ENCODE measurements at regions not wholly inside any gene's neighbourhood (a gene's known extent, or its start where the extent isn't known, plus 50 kb on each side); places are given as distances from the start of the nearest gene placed in this dataset.
A peak's percentile ranks its signal among the peaks of the same experiment; 100 is the strongest.

GRCh38 chr14:42391146-42391834 is 784.6 kb downstream of the LRFN5 start:
- ChIA-PET CTCF (no interaction called here), POLR2A (no interaction called here)
- no peak for ATAC-seq
- no peak overlapping the region for H3K4me3 ChIP-seq
- no peak for TF ChIP-seq KDM5A (IDR thresholded peaks at IDR 0.05)
- no peak for TF ChIP-seq NFE2L2 (conservative IDR thresholded peaks at IDR 0.05; ENCODE audit: low read length)
- no peak for TF ChIP-seq ZFP36 (IDR thresholded peaks at IDR 0.05; ENCODE audit: borderline replicate concordance, partially characterized antibody)
- TF ChIP-seq ELK1 (IDR thresholded peaks at IDR 0.05; ENCODE audit: low read depth, low read length), result no peak
- TF ChIP-seq MAZ (IDR thresholded peaks at IDR 0.05; ENCODE audit: borderline replicate concordance, low read depth, low read length), result no peak
- no peak for TF ChIP-seq CHD4 (IDR thresholded peaks at IDR 0.05; ENCODE audit: borderline replicate concordance)
- no peak for TF ChIP-seq HDAC2 (IDR thresholded peaks at IDR 0.05)
- TF ChIP-seq MAX (IDR thresholded peaks at IDR 0.05), result no peak
- no peaks in the 10 kb centered on the region for H3K9me3 ChIP-seq
- H3K4me1 ChIP-seq, result no peaks in the 10 kb centered on the region
- no peak for DNase-seq (ENCODE audit: low read depth in 1 of 2, low spot score in 1 of 2)
- H3K27ac ChIP-seq, result no peak overlapping the region
- WGBS (ENCODE audit: missing lambda C conversion rate), result 32% methylated on average over 3 of the region's 3 CpGs
- no peak for FAIRE-seq
- no peak overlapping the region for H3K4me2 ChIP-seq

- Histone ChIP-seq H3K4me3 (no peak overlapping the region), H3K4me2 (no peak overlapping the region), H3K27ac (no peak overlapping the region), H3K4me1 (no peaks in the 10 kb centered on the region), H3K9me3 (no peaks in the 10 kb centered on the region)
- ChIA-PET POLR2A (no interaction called here), CTCF (no interaction called here)
- TF ChIP-seq ZFP36 (IDR thresholded peaks at IDR 0.05; ENCODE audit: borderline replicate concordance, partially characterized antibody), result no peak
- TF ChIP-seq NFE2L2 (conservative IDR thresholded peaks at IDR 0.05; ENCODE audit: low read length), result no peak
- no peak for TF ChIP-seq NPAS2 (CRISPR knock-in tag; IDR thresholded peaks at IDR 0.05; ENCODE audit: borderline replicate concordance)
- no peak for TF ChIP-seq EHMT2 (IDR thresholded peaks at IDR 0.05; ENCODE audit: low read depth)
- TF ChIP-seq BHLHE40 (IDR thresholded peaks at IDR 0.05; ENCODE audit: low read depth, low read length), result no peak
- no peak for TF ChIP-seq PHF8 (IDR thresholded peaks at IDR 0.05; ENCODE audit: borderline replicate concordance, low read depth)
- no peak for TF ChIP-seq HEYL (CRISPR knock-in tag; IDR thresholded peaks at IDR 0.05)
- no peak for TF ChIP-seq ZC3H11A (IDR thresholded peaks at IDR 0.05)
- no peak for TF ChIP-seq RFX5 (IDR thresholded peaks at IDR 0.05)
- TF ChIP-seq TP53 (CRISPR knock-in tag; IDR thresholded peaks at IDR 0.05), result no peak
- TF ChIP-seq JUN (IDR thresholded peaks at IDR 0.05), result no peak
- no peak for TF ChIP-seq EP300 (IDR thresholded peaks at IDR 0.05)
- no peak for FAIRE-seq
- 100% methylated on average over 1 of the region's 4 CpGs for WGBS (ENCODE audit: missing lambda C conversion rate)
- no peak for DNase-seq (ENCODE audit: low read depth in 1 of 2, low spot score in 1 of 2)
- ATAC-seq, result no peak
These were observed 772.2 kb downstream of the LRFN5 start for GRCh38 chr14:42378880-42379279.

- FAIRE-seq (no peak), DNase-seq (ENCODE audit: low read depth in 1 of 2, low spot score in 1 of 2) (peak in 1 of 2 experiments; percentile 1), ATAC-seq (no peak)
- no peak overlapping the region for H3K27ac ChIP-seq
- ChIA-PET POLR2A (no interaction called here), CTCF (no interaction called here)
- H3K9me3 ChIP-seq, result no peaks in the 10 kb centered on the region
- no peak overlapping the region for H3K4me2 ChIP-seq
- WGBS (ENCODE audit: missing lambda C conversion rate), result 44% methylated on average over 3 of the region's 3 CpGs
- no peak overlapping the region for H3K4me3 ChIP-seq
- no peaks in the 10 kb centered on the region for H3K4me1 ChIP-seq
- TF ChIP-seq JUNB (IDR thresholded peaks at IDR 0.05) (no peak), SMC3 (IDR thresholded peaks at IDR 0.05) (no peak), RARB (CRISPR knock-in tag; IDR thresholded peaks at IDR 0.05) (no peak), CEBPB (IDR thresholded peaks at IDR 0.05) (no peak), REST (IDR thresholded peaks at IDR 0.05) (no peak), RCOR1 (IDR thresholded peaks at IDR 0.05; ENCODE audit: low read depth, low read length) (no peak), ZC3H11A (IDR thresholded peaks at IDR 0.05) (no peak), BCL3 (IDR thresholded peaks at IDR 0.05) (no peak), POLR2AphosphoS2 (conservative IDR thresholded peaks at IDR 0.05; ENCODE audit: low read length) (no peak), CHD2 (IDR thresholded peaks at IDR 0.05; ENCODE audit: low read length, partially characterized antibody) (no peak), HOXB5 (CRISPR knock-in tag; IDR thresholded peaks at IDR 0.05) (no peak), ELK1 (IDR thresholded peaks at IDR 0.05; ENCODE audit: low read depth, low read length) (no peak), ZSCAN20 (CRISPR knock-in tag; IDR thresholded peaks at IDR 0.05) (no peak)
These were observed 771.6 kb downstream of the LRFN5 start for GRCh38 chr14:42378274-42378673.
